H1 (cell line): ENCODE measurements at regions not wholly inside any gene's neighbourhood (a gene's known extent, or its start where the extent isn't known, plus 50 kb on each side); places are given as distances from the start of the nearest gene placed in this dataset.

Experiments
- CTCF ChIA-PET: fragments of 300-600 bp; sonication (Branson Sonifier 250); formaldehyde crosslinking; loops from one replicate; lab custom pipeline; 2021; ENCODE audit not compliant: partially characterized antibody; lab: Charles Lee
- POLR2A ChIA-PET: fragments of 300-600 bp; sonication (Branson Sonifier 250); formaldehyde crosslinking; loops from one replicate; lab custom pipeline; 2021; ENCODE audit warnings: inconsistent platforms; ENCODE audit not compliant: partially characterized antibody; lab: Charles Lee
- DNase-seq, 2 experiments: peaks; one replicate each; pipeline versions ENCODE4 v3.0.0 to v3.0.0-alpha.2; 2010 to 2022; ENCODE audit warnings: low spot score in 2 of 2, low read depth in 1 of 2, mixed read lengths in 1 of 2
- FAIRE-seq: peaks from 2 replicates; lab custom pipeline; 2011; peaks lifted over from hg19 to GRCh38; lab: Jason Lieb, UNC
- H2AFZ ChIP-seq: 2 replicates; pipeline ENCODE4 v1.8.1; 2012; ENCODE audit warnings: low read length, inconsistent platforms
- H2AK5ac ChIP-seq: 2 replicates; pipeline ENCODE4 v1.6.1; 2013; ENCODE audit warnings: low read depth, low read length
- H2BK120ac ChIP-seq: replicated peaks from 2 replicates; pipeline ENCODE3; 2013; ENCODE audit warnings: low read depth, low read length, inconsistent platforms
- H2BK12ac ChIP-seq: 2 replicates; pipeline ENCODE4 v1.6.1; 2013; ENCODE audit warnings: low read depth, low read length
- H2BK15ac ChIP-seq: 2 replicates; pipeline ENCODE4 v1.6.1; 2013; ENCODE audit warnings: low read length
- H2BK20ac ChIP-seq: 2 replicates; pipeline ENCODE4 v1.6.1; 2013; ENCODE audit warnings: low read length
- H2BK5ac ChIP-seq: 2 replicates; pipeline ENCODE4 v1.6.1; 2013; ENCODE audit warnings: low read depth, low read length
- H3K14ac ChIP-seq: 2 replicates; pipeline ENCODE4 v1.6.1; 2013; ENCODE audit warnings: inconsistent platforms; ENCODE audit not compliant: insufficient read length
- H3K18ac ChIP-seq: 2 replicates; pipeline ENCODE4 v1.6.1; 2013; ENCODE audit warnings: low read length; ENCODE audit errors: extremely low read depth
- H3K23ac ChIP-seq: 2 replicates; pipeline ENCODE4 v1.6.1; 2013; ENCODE audit warnings: inconsistent platforms; ENCODE audit not compliant: insufficient read length
- H3K23me2 ChIP-seq: 2 replicates; pipeline ENCODE4 v1.6.1; 2013; ENCODE audit warnings: low read depth, low read length
- H3K27ac ChIP-seq: 2 replicates; pipeline ENCODE4 v1.6.1; 2011; ENCODE audit warnings: low read depth, low read length, inconsistent platforms
- H3K27me3 ChIP-seq, 4 experiments: replicated peaks in 1 of 4; 1 replicate in 1 of 4; 2 replicates in 3 of 4; pipeline versions ENCODE4 v1.6.1 to v1.8.1; 2011 to 2013; ENCODE audit warnings: low read length in 3 of 4, mild to moderate bottlenecking in 3 of 4, inconsistent platforms in 2 of 4, mixed read lengths in 2 of 4, moderate library complexity in 1 of 4; ENCODE audit not compliant: control insufficient read depth in 3 of 4, insufficient read depth in 3 of 4; ENCODE audit errors: extremely low read depth in 1 of 4
- H3K36me3 ChIP-seq, 4 experiments: 2 replicates each; pipeline versions ENCODE4 v1.6.1 to v1.8.1; 2011 to 2013; ENCODE audit warnings: mild to moderate bottlenecking in 4 of 4, low read length in 3 of 4, moderate library complexity in 2 of 4, control low read depth in 1 of 4, inconsistent platforms in 1 of 4; ENCODE audit not compliant: insufficient read depth in 4 of 4, control insufficient read depth in 2 of 4
- H3K4ac ChIP-seq: replicated peaks from 2 replicates; pipeline ENCODE3; 2013; ENCODE audit warnings: low read length, low read depth, mixed read lengths, inconsistent platforms; ENCODE audit not compliant: insufficient read length
- H3K4me1 ChIP-seq, 4 experiments: replicated peaks in 1 of 4; 1 replicate in 1 of 4; 2 replicates in 3 of 4; pipeline versions ENCODE4 v1.6.1 to v1.8.1; 2011 to 2013; ENCODE audit warnings: low read length in 3 of 4, inconsistent platforms in 2 of 4, mixed read lengths in 1 of 4; ENCODE audit not compliant: insufficient read depth in 4 of 4, control insufficient read depth in 3 of 4
- H3K4me2 ChIP-seq, 2 experiments: 2 replicates each; pipeline versions ENCODE4 v1.6.1 to v1.8.1; 2011 to 2013; ENCODE audit warnings: low read depth in 2 of 2, low read length in 2 of 2, control low read depth in 1 of 2, inconsistent platforms in 1 of 2, mild to moderate bottlenecking in 1 of 2; ENCODE audit not compliant: insufficient read depth in 1 of 2
- H3K4me3 ChIP-seq, 4 experiments: fragments of 200-600, 300-600 bp in 1 of 4; sonication (generic), shearing (Covaris generic), sonication (Bioruptor Twin) in 1 of 4; 2 replicates each; pipeline versions ENCODE4 v1.5.1 to v1.8.1; 2011 to 2016; ENCODE audit warnings: low read length in 4 of 4, low read depth in 3 of 4, control low read depth in 2 of 4, inconsistent platforms in 2 of 4, mild to moderate bottlenecking in 2 of 4, mixed read lengths in 1 of 4, moderate library complexity in 1 of 4; ENCODE audit not compliant: insufficient read depth in 2 of 4; ENCODE audit errors: extremely low read depth in 1 of 4
- H3K56ac ChIP-seq: replicated peaks from 2 replicates; pipeline ENCODE3; 2013; ENCODE audit warnings: low read depth, mild to moderate bottlenecking, mixed read lengths, low read length, inconsistent platforms; ENCODE audit not compliant: insufficient read length
- H3K79me1 ChIP-seq: 2 replicates; pipeline ENCODE4 v1.6.1; 2013; ENCODE audit warnings: low read depth, low read length, control low read depth
- H3K79me2 ChIP-seq, 2 experiments: 2 replicates each; pipeline versions ENCODE4 v1.6.1 to v1.8.1; 2012 to 2013; ENCODE audit warnings: low read length in 2 of 2, mild to moderate bottlenecking in 2 of 2, inconsistent platforms in 1 of 2; ENCODE audit not compliant: insufficient read depth in 2 of 2, control insufficient read depth in 1 of 2
- H3K9ac ChIP-seq, 4 experiments: replicated peaks in 1 of 4; 1 replicate in 1 of 4; 2 replicates in 3 of 4; pipeline versions ENCODE4 v1.6.1 to v1.8.1; 2011 to 2013; ENCODE audit warnings: low read depth in 3 of 4, low read length in 3 of 4, control low read depth in 2 of 4, mild to moderate bottlenecking in 2 of 4, moderate library complexity in 2 of 4, inconsistent platforms in 1 of 4; ENCODE audit errors: extremely low read depth in 1 of 4
- H3K9me3 ChIP-seq, 2 experiments: 2 replicates each; pipeline versions ENCODE4 v1.6.1 to v1.8.1; 2012 to 2013; ENCODE audit warnings: mild to moderate bottlenecking in 2 of 2, moderate library complexity in 2 of 2, control low read depth in 1 of 2, inconsistent platforms in 1 of 2, low read depth in 1 of 2, low read length in 1 of 2, mixed read lengths in 1 of 2; ENCODE audit not compliant: insufficient read depth in 2 of 2
- H4K20me1 ChIP-seq, 2 experiments: replicated peaks in 1 of 2; 2 replicates each; pipeline versions ENCODE3 to v1.8.1; 2011 to 2013; ENCODE audit warnings: inconsistent platforms in 2 of 2, low read length in 2 of 2, mild to moderate bottlenecking in 1 of 2; ENCODE audit not compliant: insufficient read depth in 2 of 2, control insufficient read depth in 1 of 2
- H4K5ac ChIP-seq: 2 replicates; pipeline ENCODE4 v1.6.1; 2013; ENCODE audit warnings: low read length, low read depth, mixed read lengths, inconsistent platforms; ENCODE audit not compliant: insufficient read length
- H4K8ac ChIP-seq: 2 replicates; pipeline ENCODE4 v1.8.0; 2013; ENCODE audit warnings: mild to moderate bottlenecking, moderate library complexity, low read length, inconsistent platforms; ENCODE audit not compliant: insufficient read depth; ENCODE audit errors: extremely low read depth
- H4K91ac ChIP-seq: replicated peaks from 2 replicates; pipeline ENCODE3; 2013; ENCODE audit warnings: low read length, mixed read lengths, inconsistent platforms; ENCODE audit not compliant: insufficient read length
- BRCA1 ChIP-seq: IDR thresholded peaks from 2 replicates; pipeline ENCODE4 v1.6.1; 2012; ENCODE audit warnings: low read depth, low read length, improper control_type of control experiment
- EGR1 ChIP-seq: IDR thresholded peaks from 2 replicates; pipeline ENCODE4 v1.6.1; 2011; ENCODE audit warnings: low read depth, low read length, borderline replicate concordance
- JUND ChIP-seq: IDR thresholded peaks from 2 replicates; pipeline ENCODE4 v1.6.1; 2011; ENCODE audit warnings: mild to moderate bottlenecking, improper control_type of control experiment, low read length
- POLR2AphosphoS5 ChIP-seq: IDR thresholded peaks from 2 replicates; pipeline ENCODE4 v1.6.1; 2011; ENCODE audit warnings: low read depth, low read length
- SRF ChIP-seq: IDR thresholded peaks from 2 replicates; pipeline ENCODE4 v1.6.1; 2011; ENCODE audit warnings: mild to moderate bottlenecking, low read depth, low read length, moderate library complexity
- SUZ12 ChIP-seq: fragments of 200-600 bp; sonication (generic); IDR thresholded peaks from 2 replicates; pipeline ENCODE4 v1.6.1; 2012; ENCODE audit warnings: mild to moderate bottlenecking, inconsistent platforms, low read length, moderate library complexity, mixed read lengths
- TBP ChIP-seq: IDR thresholded peaks from 2 replicates; pipeline ENCODE4 v1.6.1; 2011; ENCODE audit warnings: low read depth, low read length, improper control_type of control experiment
- ZNF274 ChIP-seq: IDR thresholded peaks from 2 replicates; pipeline ENCODE4 v1.7.0; 2012; ENCODE audit warnings: low read length, borderline replicate concordance; ENCODE audit errors: extremely low read depth
- WGBS, 2 experiments: shearing (Covaris generic) in 1 of 2; methylation state at CpG; one replicate each; pipeline versions ENCODE4 v1.1.6 to v1.1.7; 2013 to 2015; ENCODE audit warnings: low lambda C conversion rate in 2 of 2, mixed read lengths in 2 of 2, inconsistent platforms in 1 of 2, low coverage in 1 of 2, missing lambda C conversion rate in 1 of 2; ENCODE audit not compliant: insufficient replicate concordance in 2 of 2, insufficient coverage in 1 of 2, insufficient read length in 1 of 2; ENCODE audit errors: extremely low coverage in 1 of 2, missing lambda C conversion rate in 1 of 2; 5-methylcytosine and 5-hydroxymethylcytosine counted together
- TF ChIP-seq, protein P1 (sequence below): IDR thresholded peaks from 2 replicates; pipeline ENCODE4 v1.6.1; 2011; ENCODE audit warnings: low read length, improper control_type of control experiment
- TF ChIP-seq, protein P2 (sequence below): IDR thresholded peaks from 2 replicates; pipeline ENCODE4 v1.6.1; 2012; ENCODE audit warnings: low read length, inconsistent platforms

DNA sequence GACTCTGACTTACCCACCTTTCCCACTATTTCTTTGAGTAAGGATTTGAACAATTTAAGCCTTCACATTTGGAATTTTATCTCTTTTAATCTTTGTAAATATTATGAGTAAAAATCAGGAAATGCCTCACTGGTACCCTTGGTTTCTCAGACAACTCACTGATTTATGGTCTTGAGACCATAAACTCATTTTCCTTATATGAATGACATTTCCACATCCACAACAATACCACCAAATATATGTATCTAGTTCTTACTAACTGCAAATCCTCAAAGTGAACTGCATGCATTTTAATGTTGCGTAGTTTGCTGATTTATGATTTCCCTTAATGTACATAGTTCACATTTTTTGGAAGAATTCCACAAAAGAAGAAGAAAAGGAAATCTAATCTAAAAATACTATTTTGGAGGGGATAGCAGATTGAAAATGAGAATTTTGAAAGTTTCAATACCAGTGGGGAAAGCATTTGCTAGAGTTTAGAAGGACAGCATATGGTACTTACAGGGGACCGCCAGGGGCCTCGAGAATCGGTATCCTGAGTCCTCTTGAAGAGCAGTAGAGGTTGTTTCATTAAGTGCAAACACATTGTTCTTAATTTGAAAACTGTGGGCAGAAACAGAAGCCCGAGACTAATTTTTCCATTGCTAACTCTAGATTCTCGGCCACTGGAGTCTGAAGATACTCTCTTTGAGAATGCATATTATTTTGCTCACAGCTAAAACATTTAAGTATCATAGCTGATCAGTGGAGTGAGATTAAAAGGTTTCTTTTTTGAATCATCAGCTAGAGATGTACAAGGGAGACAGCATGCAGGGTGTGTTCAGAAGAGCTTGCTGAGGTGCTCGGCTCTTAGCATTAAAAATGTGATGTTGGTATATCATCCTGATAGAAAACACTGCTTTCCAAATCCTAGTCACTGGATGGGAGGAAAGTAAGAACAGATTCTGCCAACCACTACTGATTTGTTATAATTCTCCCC is 964.0 kb downstream of the GATA3 start:
- FAIRE-seq, result no peak
- H3K4me1 ChIP-seq, result no peaks in the 10 kb centered on the region
- TF ChIP-seq, protein P1, sequence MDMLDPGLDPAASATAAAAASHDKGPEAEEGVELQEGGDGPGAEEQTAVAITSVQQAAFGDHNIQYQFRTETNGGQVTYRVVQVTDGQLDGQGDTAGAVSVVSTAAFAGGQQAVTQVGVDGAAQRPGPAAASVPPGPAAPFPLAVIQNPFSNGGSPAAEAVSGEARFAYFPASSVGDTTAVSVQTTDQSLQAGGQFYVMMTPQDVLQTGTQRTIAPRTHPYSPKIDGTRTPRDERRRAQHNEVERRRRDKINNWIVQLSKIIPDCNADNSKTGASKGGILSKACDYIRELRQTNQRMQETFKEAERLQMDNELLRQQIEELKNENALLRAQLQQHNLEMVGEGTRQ, result no peak
- no peak for TF ChIP-seq EGR1
- no peak for TF ChIP-seq POLR2AphosphoS5
- no peak for TF ChIP-seq SRF
- TF ChIP-seq TBP, result no peak
- no peak for TF ChIP-seq JUND
- no peak for TF ChIP-seq ZNF274
- no peak for TF ChIP-seq SUZ12
- no peak for TF ChIP-seq BRCA1
- TF ChIP-seq, protein P2, sequence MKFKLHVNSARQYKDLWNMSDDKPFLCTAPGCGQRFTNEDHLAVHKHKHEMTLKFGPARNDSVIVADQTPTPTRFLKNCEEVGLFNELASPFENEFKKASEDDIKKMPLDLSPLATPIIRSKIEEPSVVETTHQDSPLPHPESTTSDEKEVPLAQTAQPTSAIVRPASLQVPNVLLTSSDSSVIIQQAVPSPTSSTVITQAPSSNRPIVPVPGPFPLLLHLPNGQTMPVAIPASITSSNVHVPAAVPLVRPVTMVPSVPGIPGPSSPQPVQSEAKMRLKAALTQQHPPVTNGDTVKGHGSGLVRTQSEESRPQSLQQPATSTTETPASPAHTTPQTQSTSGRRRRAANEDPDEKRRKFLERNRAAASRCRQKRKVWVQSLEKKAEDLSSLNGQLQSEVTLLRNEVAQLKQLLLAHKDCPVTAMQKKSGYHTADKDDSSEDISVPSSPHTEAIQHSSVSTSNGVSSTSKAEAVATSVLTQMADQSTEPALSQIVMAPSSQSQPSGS, result no peak

More for the DNA sequence above, 964.0 kb downstream of the GATA3 start:
- ChIA-PET POLR2A (no interaction called here), CTCF (no interaction called here)
- no peak overlapping the region for H4K91ac ChIP-seq
- no peaks in the 10 kb centered on the region for H3K79me2 ChIP-seq
- no peak overlapping the region for H3K4me2 ChIP-seq
- no peaks in the 10 kb centered on the region for H3K23me2 ChIP-seq
- DNase-seq, result no peak
- no peak overlapping the region for H2AFZ ChIP-seq
- H2BK20ac ChIP-seq, result no peak overlapping the region
- H2AK5ac ChIP-seq, result no peak overlapping the region
- H3K27ac ChIP-seq, result no peak overlapping the region
- H3K27me3 ChIP-seq, result no peaks in the 10 kb centered on the region
- H4K8ac ChIP-seq, result no peak overlapping the region
- 92% methylated on average over 7 of the region's 7 CpGs; no CpG with 5 or more reads in 1 of the 2 experiments for WGBS, 2 experiments
- no peaks in the 10 kb centered on the region for H3K9me3 ChIP-seq
- no peak overlapping the region for H3K18ac ChIP-seq
- no peak overlapping the region for H3K23ac ChIP-seq
- H2BK120ac ChIP-seq, result no peak overlapping the region
- H3K56ac ChIP-seq, result no peak overlapping the region
- no peak overlapping the region for H3K4ac ChIP-seq
- no peak overlapping the region for H2BK5ac ChIP-seq
- no peak overlapping the region for H4K5ac ChIP-seq
- H3K9ac ChIP-seq, result no peak overlapping the region
- H2BK12ac ChIP-seq, result no peak overlapping the region
- H3K79me1 ChIP-seq, result no peaks in the 10 kb centered on the region
- no peak overlapping the region for H2BK15ac ChIP-seq
- no peak overlapping the region for H3K14ac ChIP-seq
- H3K36me3 ChIP-seq, result no peaks in the 10 kb centered on the region
- no peaks in the 10 kb centered on the region for H4K20me1 ChIP-seq
- no peak overlapping the region for H3K4me3 ChIP-seq
